ENCODE measurements at regions not wholly inside any gene's neighbourhood (a gene's known extent, or its start where the extent isn't known, plus 50 kb on each side); places are given as distances from the start of the nearest gene placed in this dataset.
"Not testable (repeated sequence)": the region's sequence is repeated elsewhere in the genome, so short reads cannot be mapped to it uniquely, and the experiment has no call there.

DNA sequence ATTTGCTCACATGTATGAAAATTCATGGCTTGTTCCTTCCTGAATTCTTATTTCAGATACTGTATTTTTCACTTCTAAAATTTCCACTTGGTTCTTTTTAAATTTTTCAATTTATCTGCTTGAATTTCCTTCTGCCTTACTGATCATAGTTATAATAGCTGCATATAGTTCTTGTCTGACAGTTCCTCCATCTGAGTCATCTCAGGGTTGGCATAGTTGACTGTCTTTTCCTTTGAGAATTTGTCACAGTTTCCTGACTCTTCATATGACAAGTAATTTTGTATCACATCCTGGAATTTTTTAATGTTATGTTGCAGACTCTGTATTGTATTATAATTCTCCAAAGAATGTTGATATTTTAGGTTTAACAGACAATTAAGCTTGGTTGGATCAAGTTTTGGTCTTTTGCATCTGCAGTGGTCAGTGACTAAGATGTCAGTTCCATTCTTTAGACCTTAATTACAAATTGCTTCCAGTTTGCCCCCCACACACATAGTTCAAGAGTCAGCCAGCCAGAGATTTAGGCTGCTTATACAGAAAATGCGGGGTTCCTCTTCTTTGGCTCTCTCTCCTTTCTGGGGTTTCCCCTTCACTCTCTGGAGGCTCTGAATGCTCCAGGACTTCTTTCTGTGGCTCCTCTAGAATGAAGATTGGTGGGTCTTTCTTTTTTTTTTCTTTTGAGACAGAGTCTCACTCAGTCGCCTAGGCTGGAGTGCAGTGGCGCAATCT, 153.7 kb upstream of the NBPF12 start:
- TF ChIP-seq MAFK (IDR thresholded peaks at IDR 0.05; ENCODE audit: low read depth, low read length); CTCF (conservative IDR thresholded peaks at IDR 0.05; ENCODE audit: low read depth, low read length); POLR2A (IDR thresholded peaks at IDR 0.05; ENCODE audit: low read depth, low read length); RCOR1 (IDR thresholded peaks at IDR 0.05; ENCODE audit: insufficient replicate concordance, low read length); SMC3 (IDR thresholded peaks at IDR 0.05; ENCODE audit: low read depth, low read length); RAD21 (IDR thresholded peaks at IDR 0.05; ENCODE audit: low read length); FOS (IDR thresholded peaks at IDR 0.05; ENCODE audit: low read depth, low read length); CEBPB (IDR thresholded peaks at IDR 0.05; ENCODE audit: low read depth, low read length); RFX5 (IDR thresholded peaks at IDR 0.05; ENCODE audit: low read depth, low read length); MAZ (IDR thresholded peaks at IDR 0.05; ENCODE audit: borderline replicate concordance, low read depth, low read length): not testable (repeated sequence)
- TF ChIP-seq, protein P1, sequence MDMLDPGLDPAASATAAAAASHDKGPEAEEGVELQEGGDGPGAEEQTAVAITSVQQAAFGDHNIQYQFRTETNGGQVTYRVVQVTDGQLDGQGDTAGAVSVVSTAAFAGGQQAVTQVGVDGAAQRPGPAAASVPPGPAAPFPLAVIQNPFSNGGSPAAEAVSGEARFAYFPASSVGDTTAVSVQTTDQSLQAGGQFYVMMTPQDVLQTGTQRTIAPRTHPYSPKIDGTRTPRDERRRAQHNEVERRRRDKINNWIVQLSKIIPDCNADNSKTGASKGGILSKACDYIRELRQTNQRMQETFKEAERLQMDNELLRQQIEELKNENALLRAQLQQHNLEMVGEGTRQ (IDR thresholded peaks at IDR 0.05; ENCODE audit: low read depth, low read length), result not testable (repeated sequence)
